GM19395 (cell line): ENCODE measurements at regions not wholly inside any gene's neighbourhood (a gene's known extent, or its start where the extent isn't known, plus 50 kb on each side); places are given as distances from the start of the nearest gene placed in this dataset.

Experiments used
- ATAC-seq: cut with Tn5 transposase; IDR thresholded peaks from one replicate; pipeline ENCODE4 v1.9.1; 2021; ENCODE audit warnings: mild to moderate bottlenecking, moderate library complexity; ENCODE audit not compliant: unreplicated experiment

- ATAC-seq, result no peak
Observed at GRCh38 chr2:41936771-41937463, 110.9 kb upstream of the PKDCC start.

GRCh38 chr2:41937464-41937906, 110.3 kb upstream of the PKDCC start:
- ATAC-seq, result no peak

GRCh38 chr2:41937921-41938708, 109.7 kb upstream of the PKDCC start:
- ATAC-seq, result no peak

DNA sequence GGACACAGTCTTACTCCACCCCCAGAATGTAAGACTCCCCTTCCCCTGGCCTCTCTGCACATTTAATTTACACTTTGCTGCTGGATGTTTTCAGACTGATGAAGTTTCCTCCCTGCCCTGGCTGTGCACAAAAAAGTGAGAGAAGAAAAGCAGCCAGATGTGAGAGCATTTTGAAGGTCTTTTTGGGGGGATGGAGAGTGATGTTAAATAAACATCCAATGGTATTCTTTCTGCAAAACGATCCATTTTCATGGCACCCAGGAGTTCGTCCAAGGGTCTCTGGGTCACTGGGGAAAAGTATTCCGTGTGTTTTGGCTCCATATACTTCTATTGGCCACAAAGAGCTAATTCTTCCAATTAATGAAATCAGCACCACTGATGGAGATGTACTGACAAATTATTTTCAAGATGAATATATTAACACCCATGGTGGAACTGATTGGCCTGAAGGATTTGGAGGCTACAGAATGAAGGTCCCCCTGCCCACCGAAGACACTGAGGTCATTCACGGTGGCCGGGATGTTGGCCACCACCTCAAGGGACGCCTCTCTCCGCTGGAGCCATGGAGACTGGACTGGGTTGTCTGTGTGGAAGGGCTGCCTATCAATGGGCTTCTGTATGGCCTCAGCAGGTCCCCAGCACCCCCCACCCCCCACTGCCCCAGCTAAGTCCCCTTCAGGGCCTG, 107.6 kb upstream of the PKDCC start:
- ATAC-seq, result no peak

DNA sequence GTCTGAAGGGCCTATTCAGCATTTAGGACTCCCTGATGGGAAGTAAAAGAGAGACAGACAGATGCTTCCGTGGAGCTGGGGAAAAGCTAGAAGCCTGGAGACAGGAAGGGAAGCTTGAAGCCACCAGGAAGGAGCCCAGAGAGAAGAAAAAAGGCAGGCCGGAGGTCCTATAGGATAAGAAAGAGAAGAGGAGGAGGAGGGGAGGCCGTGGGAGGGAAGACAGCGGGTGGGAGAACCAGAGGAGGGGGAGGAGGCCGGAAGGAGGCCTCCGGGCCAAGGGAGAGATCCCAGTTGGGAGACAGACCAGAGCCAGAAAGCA, 107.1 kb upstream of the PKDCC start:
- ATAC-seq, result no peak

DNA sequence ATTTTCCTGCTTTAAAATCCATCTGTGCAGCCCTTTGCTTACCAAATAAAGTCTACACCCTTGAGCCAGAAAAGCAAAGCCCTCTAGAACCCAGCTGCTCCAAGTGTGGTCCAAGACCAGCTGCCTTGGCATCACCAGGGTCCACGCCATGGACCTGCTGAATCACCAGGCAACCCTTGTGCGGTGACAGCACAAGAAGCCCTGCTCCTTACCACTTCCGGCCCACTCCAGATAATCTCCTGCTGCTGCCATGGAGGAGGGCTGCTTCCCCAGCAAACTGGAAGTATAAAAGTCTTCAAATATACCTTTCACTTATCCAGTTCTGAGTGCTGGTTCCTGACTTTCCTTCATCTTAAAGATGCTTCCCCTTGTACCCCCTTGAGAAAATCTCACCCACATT, 106.0 kb upstream of the PKDCC start:
- no peak for ATAC-seq

- no peak for ATAC-seq
Observed at GRCh38 chr2:41942278-41942677, 105.5 kb upstream of the PKDCC start.

DNA sequence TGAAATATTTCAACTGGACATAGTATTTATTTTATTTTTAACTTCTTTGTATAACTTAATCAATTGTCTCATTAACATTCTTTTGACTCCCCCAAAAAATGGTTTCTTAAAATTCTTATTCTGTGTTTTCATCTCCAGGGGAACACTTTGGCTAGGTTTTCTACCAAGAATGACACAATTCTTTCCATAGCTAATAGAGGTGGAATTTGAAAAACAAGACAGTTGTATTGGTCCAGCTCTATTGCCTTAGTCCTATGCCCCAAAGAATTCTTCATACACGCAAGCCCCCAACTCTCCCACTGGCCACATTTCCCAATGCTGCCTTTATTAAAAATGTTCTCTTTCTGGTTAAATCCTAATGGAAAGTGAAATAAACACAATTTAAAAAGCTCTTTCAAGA, 104.7 kb upstream of the PKDCC start:
- ATAC-seq, result no peak

- ATAC-seq, result no peak
Observed at GRCh38 chr2:41944220-41944880, 103.5 kb upstream of the PKDCC start.

- ATAC-seq, result no peak
Observed at GRCh38 chr2:41947701-41948396, 100.0 kb upstream of the PKDCC start.

DNA sequence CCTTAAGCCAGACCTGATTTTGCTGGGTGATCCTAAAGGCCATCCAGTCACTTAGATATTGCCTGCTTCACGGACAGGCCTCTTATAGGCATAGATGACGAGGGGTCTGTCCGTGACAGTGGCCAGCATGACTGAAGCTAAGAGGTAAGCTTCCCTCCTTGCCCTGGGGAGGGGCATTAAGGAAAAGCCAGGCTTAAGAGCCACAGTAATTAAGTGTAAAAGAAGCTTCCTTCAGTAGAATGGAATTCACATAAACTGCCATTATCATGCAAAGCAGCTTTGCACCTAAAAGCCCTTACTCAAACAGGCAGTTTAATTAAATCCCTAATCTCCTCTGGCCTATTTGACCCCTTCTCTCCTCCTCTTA, 99.4 kb upstream of the PKDCC start:
- ATAC-seq, result no peak

GRCh38 chr2:41949091-41949882, 98.5 kb upstream of the PKDCC start:
- no peak for ATAC-seq

DNA sequence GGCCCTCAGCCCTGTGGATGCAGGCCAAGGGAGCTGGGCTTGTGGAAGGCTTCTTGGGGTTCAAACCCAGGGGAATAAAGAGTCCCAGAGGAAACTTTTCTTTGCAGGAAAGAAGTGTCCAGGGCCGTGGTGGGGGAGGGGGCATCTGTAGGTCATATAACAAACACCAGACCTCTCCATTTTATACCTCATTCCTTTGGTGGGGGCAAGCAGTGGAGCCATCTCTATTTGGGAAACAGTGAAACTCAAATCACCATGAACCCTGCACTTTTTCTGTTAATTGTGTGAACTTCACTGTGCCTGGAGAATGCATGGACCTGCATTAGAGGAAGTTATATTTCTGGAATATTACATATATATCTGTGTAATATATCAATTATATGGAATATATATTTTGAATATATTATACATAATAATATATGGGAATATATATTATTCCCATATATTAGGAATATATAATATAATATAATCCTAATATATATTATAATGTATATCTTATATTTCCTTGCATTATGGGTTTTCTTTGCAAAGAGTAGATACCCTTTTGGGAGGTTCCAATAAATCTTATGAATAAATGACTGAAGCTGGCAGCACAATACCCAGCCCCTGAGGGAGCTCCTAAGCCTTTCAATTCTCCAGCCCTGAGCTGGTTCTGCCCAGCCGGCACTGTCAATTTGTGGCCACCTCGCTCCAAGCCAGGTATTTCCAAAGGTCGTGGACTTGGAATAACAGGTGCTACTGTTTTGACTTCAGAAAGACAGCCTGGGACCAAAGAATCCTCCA, 97.7 kb upstream of the PKDCC start:
- no peak for ATAC-seq

DNA sequence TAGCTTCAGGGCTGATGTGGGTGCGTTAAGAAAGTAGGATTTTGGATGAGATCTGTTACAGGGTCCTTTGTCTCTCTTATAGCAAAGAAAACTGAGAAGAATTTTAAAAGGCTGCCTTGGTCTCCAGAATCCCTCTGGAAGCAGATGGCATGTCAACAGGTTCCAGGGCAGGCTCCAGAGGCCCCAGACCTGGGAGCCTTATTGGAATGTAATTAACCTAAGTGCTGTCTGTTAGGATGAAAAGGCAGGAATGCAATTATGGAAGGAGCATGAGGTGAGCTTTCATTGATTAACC, 97.2 kb upstream of the PKDCC start:
- ATAC-seq, result no peak

DNA sequence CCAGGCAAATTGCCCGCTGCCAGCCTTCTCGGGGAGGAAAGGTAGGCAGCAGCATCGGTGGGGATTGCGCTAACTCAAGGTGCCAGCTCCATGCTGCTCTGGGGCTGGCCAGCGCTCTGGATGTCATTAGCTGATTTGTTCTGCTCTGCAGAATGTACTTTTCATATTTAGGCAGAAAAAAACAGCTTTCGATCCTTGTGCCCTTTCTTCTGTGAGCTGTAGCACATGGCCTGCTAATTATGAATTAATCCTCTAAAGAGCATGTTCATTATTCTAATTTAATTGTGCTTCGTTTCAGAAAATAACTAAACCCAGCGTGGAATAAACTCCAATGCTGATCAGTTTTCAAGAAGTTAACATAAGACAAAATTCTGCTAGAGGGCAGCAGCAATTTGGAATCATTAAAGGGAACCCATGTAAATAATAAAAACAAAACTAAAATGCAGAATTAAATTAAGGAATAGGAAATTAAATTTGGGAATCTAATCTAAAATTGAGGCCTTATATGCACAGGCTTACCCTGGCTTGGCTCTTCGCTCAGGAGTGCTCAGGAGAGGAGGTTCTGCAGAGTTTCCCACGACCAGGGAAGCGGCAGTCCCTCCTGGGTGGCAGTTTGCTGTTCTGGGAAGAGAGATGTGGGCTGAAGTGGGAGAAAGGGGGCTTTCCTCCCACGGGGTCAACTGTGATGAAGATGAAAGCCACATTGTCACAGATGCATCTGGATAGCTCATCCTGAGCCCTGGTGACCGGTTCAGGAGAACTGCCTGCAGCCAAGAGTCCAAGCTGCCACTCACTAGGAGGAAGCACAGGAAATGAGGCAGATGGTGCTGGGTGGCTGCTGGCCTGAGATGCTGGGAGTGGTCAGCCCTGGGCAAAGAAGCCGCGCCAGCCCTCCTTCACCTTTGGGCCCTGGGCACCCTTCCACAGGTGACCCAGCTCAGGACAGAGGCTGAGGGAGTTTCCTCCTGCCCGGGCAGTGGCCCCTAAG, 93.2 kb upstream of the PKDCC start:
- ATAC-seq, result no peak

- peak; percentile 53 for ATAC-seq
Observed at GRCh38 chr2:41955316-41956043, 92.3 kb upstream of the PKDCC start.

DNA sequence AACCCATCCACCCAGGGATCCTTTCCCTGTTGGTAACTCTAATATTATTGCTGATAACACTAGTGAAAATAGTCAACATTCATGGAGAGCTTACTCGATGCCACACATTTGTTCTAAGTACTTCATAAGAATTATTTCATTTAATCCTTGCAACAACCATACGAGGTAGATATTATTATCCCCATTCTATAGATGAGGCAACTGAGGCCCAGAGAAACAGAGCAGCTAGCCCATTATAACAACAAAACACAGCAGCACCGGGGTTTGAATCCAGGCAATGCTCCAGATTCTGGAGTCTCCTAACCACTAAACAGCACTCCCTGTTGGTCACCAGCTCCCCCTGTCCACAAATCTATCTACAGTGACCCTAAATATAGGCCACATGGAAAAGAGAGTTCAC, 90.4 kb upstream of the PKDCC start:
- no peak for ATAC-seq

GRCh38 chr2:41958251-41958650, 89.6 kb upstream of the PKDCC start:
- ATAC-seq, result no peak
